ENCODE measurements at regions not wholly inside any gene's neighbourhood (a gene's known extent, or its start where the extent isn't known, plus 50 kb on each side); places are given as distances from the start of the nearest gene placed in this dataset.

GRCh38 chr2:18912225-18912888, 323.0 kb upstream of the NT5C1B start:
- no peak for TF ChIP-seq EZH2 (IDR thresholded peaks at IDR 0.05; ENCODE audit: borderline replicate concordance, low read depth, low read length, severe bottlenecking)
- no peak for TF ChIP-seq CTCF (IDR thresholded peaks at IDR 0.05; ENCODE audit: borderline replicate concordance, extremely low read depth, low read length, poor library complexity, severe bottlenecking)
